ENCODE measurements at regions not wholly inside any gene's neighbourhood (a gene's known extent, or its start where the extent isn't known, plus 50 kb on each side); places are given as distances from the start of the nearest gene placed in this dataset.

GRCh38 chr10:85177767-85178166, 849.4 kb downstream of the CCSER2 start:
- DNase-seq (ENCODE audit: extremely low read depth, low read depth), result no peak

- no peak for DNase-seq (ENCODE audit: extremely low read depth, low read depth)
Measured at GRCh38 chr10:85187047-85187446, 858.7 kb downstream of the CCSER2 start.

GRCh38 chr10:85188770-85189484, 860.5 kb downstream of the CCSER2 start:
- no peak for DNase-seq (ENCODE audit: extremely low read depth, low read depth)

GRCh38 chr10:85193796-85194195, 865.4 kb downstream of the CCSER2 start:
- no peak for DNase-seq (ENCODE audit: extremely low read depth, low read depth)

- DNase-seq (ENCODE audit: extremely low read depth, low read depth), result no peak
Measured at GRCh38 chr10:85194706-85195105, 866.3 kb downstream of the CCSER2 start.

- DNase-seq (ENCODE audit: extremely low read depth, low read depth), result no peak
Measured at GRCh38 chr10:85195596-85195995, 867.2 kb downstream of the CCSER2 start.

- DNase-seq (ENCODE audit: extremely low read depth, low read depth), result no peak
Measured at GRCh38 chr10:85204814-85205213, 876.4 kb downstream of the CCSER2 start.

- no peak for DNase-seq (ENCODE audit: extremely low read depth, low read depth)
Measured at GRCh38 chr10:85212526-85212925, 884.1 kb downstream of the CCSER2 start.

- no peak for DNase-seq (ENCODE audit: extremely low read depth, low read depth)
Measured at GRCh38 chr10:85213493-85213892, 885.1 kb downstream of the CCSER2 start.

- no peak for DNase-seq (ENCODE audit: extremely low read depth, low read depth)
Measured at GRCh38 chr10:85222300-85222699, 893.9 kb downstream of the CCSER2 start.

- no peak for DNase-seq (ENCODE audit: extremely low read depth, low read depth)
Measured at GRCh38 chr10:85224366-85224940, 896.1 kb downstream of the CCSER2 start.

- no peak for DNase-seq (ENCODE audit: extremely low read depth, low read depth)
Measured at GRCh38 chr10:85225311-85225710, 896.9 kb downstream of the CCSER2 start.

GRCh38 chr10:85226596-85226995, 898.2 kb downstream of the CCSER2 start:
- DNase-seq (ENCODE audit: extremely low read depth, low read depth), result no peak

GRCh38 chr10:85228726-85229125, 900.3 kb downstream of the CCSER2 start:
- DNase-seq (ENCODE audit: extremely low read depth, low read depth), result no peak

GRCh38 chr10:85231534-85232270, 903.3 kb downstream of the CCSER2 start:
- no peak for DNase-seq (ENCODE audit: extremely low read depth, low read depth)

GRCh38 chr10:85235258-85235657, 906.9 kb downstream of the CCSER2 start:
- DNase-seq (ENCODE audit: extremely low read depth, low read depth), result no peak

- no peak for DNase-seq (ENCODE audit: extremely low read depth, low read depth)
Measured at GRCh38 chr10:85238676-85239075, 910.3 kb downstream of the CCSER2 start.

- no peak for DNase-seq (ENCODE audit: extremely low read depth, low read depth)
Measured at GRCh38 chr10:85250304-85250703, 921.9 kb downstream of the CCSER2 start.

GRCh38 chr10:85256481-85256880, 928.1 kb downstream of the CCSER2 start:
- no peak for DNase-seq (ENCODE audit: extremely low read depth, low read depth)

GRCh38 chr10:85259908-85260307, 931.5 kb downstream of the CCSER2 start:
- DNase-seq (ENCODE audit: extremely low read depth, low read depth), result no peak

GRCh38 chr10:85262992-85263391, 934.6 kb downstream of the CCSER2 start:
- no peak for DNase-seq (ENCODE audit: extremely low read depth, low read depth)

GRCh38 chr10:85265121-85265520, 936.7 kb downstream of the CCSER2 start:
- DNase-seq (ENCODE audit: extremely low read depth, low read depth), result no peak

Data from NCI-H460 (cell line).